NCI-H146 treated with DMSO at 0.1 percent for 48 hours (cell line): ENCODE measurements at regions not wholly inside any gene's neighbourhood (a gene's known extent, or its start where the extent isn't known, plus 50 kb on each side); places are given as distances from the start of the nearest gene placed in this dataset.

ENCODE experiments used
- DNase-seq: peaks from one replicate; lab custom pipeline; 2025; ENCODE audit not compliant: unreplicated experiment; lab: John Stamatoyannopoulos, UW

- DNase-seq, result peak; percentile 43
Measured at GRCh38 chr14:71720978-71721624, 211.1 kb upstream of the RGS6 start.

GRCh38 chr14:71721791-71722190, 210.4 kb upstream of the RGS6 start:
- no peak for DNase-seq

DNA sequence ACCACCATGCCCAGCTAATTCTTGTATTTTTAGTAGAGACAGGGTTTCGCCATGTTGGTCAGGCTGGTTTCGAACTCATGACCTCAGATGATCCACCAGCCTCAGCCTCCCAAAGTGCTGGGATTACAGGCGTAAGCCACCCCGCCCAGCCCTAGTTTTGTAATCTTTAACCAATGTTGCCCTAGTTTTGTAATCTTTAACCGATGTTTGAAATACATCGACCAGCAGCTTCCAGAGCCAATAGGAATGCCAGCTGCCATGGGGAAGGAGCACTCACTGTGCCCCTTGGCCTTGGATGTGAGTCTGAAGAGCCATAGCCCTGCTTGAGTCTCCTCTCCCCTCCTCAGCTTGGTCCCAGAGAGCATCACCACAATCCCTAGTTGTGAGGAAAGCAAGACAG, 209.3 kb upstream of the RGS6 start:
- no peak for DNase-seq

GRCh38 chr14:71725922-71726579, 206.2 kb upstream of the RGS6 start:
- no peak for DNase-seq

DNA sequence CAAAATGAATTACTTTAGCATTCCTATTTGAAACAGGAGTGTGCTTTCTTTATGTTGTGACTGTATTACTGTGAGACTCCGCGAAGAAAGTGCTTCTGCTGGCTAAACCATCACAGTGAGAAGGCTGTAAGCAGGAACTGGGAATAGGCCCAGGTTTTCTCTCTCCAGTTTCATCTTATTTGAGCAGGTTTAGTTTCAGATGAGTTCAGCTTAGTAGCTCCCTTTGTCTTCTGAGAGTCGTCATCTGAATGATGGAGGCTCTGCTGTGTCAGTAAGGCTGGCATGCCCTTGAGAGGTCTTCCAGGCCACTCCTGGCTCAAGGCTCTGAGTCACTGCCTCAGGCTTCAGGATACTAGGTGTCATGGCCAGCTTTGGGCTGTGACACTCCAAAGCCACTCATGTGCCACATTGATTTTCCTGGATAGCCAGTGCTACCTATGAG, 205.6 kb upstream of the RGS6 start:
- DNase-seq, result no peak

DNA sequence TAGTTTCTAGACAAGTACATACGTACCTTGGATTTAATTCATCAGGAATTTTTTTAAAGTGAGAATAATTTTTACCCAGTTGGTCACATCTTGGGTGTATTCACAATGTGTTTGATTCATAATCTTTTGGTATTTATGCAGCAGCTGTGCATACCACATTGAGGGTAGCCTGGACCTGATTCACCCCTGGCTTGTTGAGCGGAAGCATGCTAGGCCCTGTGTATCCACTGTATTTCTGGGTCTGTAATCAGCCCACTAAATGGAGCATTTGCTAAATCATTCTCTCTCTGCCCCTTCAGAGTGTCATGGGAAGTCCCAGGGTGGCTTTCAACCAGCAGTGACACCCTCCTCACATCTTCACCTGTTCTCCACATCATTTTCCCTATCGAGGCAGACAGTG, 203.8 kb upstream of the RGS6 start:
- no peak for DNase-seq

- DNase-seq, result no peak
Measured at GRCh38 chr14:71729596-71729995, 202.6 kb upstream of the RGS6 start.

- no peak for DNase-seq
Measured at GRCh38 chr14:71730471-71730870, 201.8 kb upstream of the RGS6 start.

DNA sequence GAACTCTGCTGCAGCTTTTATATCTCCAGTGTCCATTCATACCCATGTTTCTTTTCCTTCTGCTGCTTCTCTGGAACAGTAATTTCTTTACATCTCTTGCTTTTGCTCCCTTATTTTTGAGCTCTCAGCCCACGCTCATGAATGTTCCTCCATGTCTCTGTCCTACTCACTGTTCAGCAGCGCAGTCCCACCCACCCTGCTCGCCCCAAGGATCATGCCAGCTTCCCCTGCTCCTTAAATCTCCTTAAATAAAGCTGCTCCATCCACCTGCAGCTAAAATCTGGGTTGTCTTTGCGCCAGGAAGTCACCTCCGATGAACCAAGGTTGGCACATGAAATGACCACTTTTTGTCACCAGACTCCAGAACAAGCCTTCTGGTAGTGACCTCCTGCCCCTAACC, 201.1 kb upstream of the RGS6 start:
- DNase-seq, result no peak

- no peak for DNase-seq
Measured at GRCh38 chr14:71733210-71733883, 198.9 kb upstream of the RGS6 start.

- no peak for DNase-seq
Measured at GRCh38 chr14:71734076-71734475, 198.2 kb upstream of the RGS6 start.

DNA sequence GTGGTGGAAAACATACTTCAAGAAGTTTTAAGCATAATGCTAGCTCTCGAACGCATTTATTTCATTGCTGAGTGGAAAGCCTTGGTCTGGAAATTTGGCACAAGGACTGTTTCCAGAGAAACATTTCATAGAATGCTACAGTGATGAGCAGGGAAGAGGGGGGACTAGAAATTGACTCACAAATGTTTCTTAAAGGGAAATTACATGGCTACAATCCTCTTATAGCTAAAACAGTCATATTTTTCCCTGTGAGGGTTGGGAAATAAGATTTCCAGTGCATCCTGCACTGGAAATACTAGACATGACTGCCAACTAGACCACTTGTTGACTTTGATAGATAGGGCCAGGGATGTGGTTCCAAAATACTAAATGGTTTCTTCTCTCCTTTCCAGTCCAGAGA, 197.3 kb upstream of the RGS6 start:
- DNase-seq, result no peak

DNA sequence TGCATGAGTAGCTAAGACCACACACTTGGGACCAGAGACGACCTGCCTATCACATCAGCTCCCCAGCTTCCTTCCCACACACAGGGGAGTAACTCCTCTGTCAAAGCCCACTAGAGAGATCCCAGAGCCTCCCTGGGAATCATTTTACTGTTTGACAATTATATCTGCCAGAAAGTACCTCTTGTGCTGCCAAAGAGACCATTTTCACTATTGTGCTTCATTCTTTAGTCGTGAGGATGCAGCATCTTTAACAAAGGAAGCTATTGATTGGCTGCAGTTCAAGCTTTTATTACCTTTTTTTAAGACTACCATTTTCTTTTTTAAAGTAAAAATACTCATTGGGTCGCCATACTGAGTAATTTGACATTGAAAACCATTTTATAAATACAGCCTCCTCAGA, 194.5 kb upstream of the RGS6 start:
- DNase-seq, result no peak

- no peak for DNase-seq
Measured at GRCh38 chr14:71739273-71739990, 192.8 kb upstream of the RGS6 start.

GRCh38 chr14:71741241-71741640, 191.0 kb upstream of the RGS6 start:
- no peak for DNase-seq

- no peak for DNase-seq
Measured at GRCh38 chr14:71742485-71742884, 189.7 kb upstream of the RGS6 start.

- DNase-seq, result no peak
Measured at GRCh38 chr14:71745072-71745471, 187.2 kb upstream of the RGS6 start.

DNA sequence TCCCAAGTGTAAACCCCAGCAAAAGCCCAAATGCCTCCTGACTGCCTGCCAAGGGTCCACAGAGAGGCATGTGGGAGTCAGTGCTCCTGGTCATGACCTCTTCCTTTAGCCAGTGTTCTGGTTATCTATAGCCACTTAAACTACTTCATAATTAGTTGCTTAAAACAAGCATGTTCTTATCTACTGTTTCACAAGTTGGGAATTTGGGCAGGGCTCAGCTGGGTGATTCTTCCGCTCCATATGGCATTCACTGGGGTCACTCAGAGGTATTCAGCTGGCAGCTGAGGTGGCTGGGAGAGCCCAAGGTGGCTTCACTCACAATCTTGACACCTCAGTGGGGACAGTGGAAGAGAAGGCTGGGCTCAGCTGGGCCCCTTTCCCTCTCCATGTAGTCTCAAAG, 184.0 kb upstream of the RGS6 start:
- no peak for DNase-seq

- DNase-seq, result no peak
Measured at GRCh38 chr14:71749613-71750238, 182.5 kb upstream of the RGS6 start.

GRCh38 chr14:71751264-71751663, 181.0 kb upstream of the RGS6 start:
- no peak for DNase-seq

- no peak for DNase-seq
Measured at GRCh38 chr14:71752111-71752738, 180.0 kb upstream of the RGS6 start.
